ENCODE measurements at regions not wholly inside any gene's neighbourhood (a gene's known extent, or its start where the extent isn't known, plus 50 kb on each side); places are given as distances from the start of the nearest gene placed in this dataset.

DNA sequence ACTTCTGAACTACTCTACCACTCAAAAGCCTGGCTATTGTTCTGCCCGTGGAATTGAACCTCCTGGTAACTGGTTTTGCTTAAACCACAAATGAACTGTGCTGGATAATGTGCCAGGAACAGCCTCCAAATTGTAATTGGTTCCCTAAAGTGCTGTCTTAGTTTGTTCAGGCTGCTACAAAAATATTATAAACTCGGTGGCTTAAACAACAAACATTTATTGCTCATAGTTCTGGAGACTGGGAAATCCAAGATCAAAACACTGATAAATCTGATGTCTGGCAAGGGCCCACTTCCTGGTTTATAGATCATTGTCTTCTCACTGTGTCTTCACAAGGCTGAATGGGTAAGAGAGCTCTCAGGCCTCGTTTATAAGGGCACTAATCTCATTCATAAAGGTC, 149.2 kb upstream of the NCKAP5 start:
- H3K27me3 ChIP-seq, result no peaks in the 10 kb centered on the region
- TF ChIP-seq POLR2A (IDR thresholded peaks at IDR 0.05) (no peak), EP300 (IDR thresholded peaks at IDR 0.05) (no peak), POLR2AphosphoS5 (IDR thresholded peaks at IDR 0.05) (no peak)
- TF ChIP-seq, protein P1, sequence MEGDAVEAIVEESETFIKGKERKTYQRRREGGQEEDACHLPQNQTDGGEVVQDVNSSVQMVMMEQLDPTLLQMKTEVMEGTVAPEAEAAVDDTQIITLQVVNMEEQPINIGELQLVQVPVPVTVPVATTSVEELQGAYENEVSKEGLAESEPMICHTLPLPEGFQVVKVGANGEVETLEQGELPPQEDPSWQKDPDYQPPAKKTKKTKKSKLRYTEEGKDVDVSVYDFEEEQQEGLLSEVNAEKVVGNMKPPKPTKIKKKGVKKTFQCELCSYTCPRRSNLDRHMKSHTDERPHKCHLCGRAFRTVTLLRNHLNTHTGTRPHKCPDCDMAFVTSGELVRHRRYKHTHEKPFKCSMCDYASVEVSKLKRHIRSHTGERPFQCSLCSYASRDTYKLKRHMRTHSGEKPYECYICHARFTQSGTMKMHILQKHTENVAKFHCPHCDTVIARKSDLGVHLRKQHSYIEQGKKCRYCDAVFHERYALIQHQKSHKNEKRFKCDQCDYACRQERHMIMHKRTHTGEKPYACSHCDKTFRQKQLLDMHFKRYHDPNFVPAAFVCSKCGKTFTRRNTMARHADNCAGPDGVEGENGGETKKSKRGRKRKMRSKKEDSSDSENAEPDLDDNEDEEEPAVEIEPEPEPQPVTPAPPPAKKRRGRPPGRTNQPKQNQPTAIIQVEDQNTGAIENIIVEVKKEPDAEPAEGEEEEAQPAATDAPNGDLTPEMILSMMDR (IDR thresholded peaks at IDR 0.05), result no peak
- H3K9me3 ChIP-seq, result no peaks in the 10 kb centered on the region
- H3K4me3 ChIP-seq, result no peak overlapping the region
- H3K4me1 ChIP-seq, result no peaks in the 10 kb centered on the region
- intact Hi-C loops (cut with DNase I), result no loop called here
- 9 to 31% methylated on average over 3 of the region's 3 CpGs for WGBS, 2 donors
- no peak for DNase-seq
- no peaks in the 10 kb centered on the region for H3K36me3 ChIP-seq
- H3K27ac ChIP-seq, result no peak overlapping the region

DNA sequence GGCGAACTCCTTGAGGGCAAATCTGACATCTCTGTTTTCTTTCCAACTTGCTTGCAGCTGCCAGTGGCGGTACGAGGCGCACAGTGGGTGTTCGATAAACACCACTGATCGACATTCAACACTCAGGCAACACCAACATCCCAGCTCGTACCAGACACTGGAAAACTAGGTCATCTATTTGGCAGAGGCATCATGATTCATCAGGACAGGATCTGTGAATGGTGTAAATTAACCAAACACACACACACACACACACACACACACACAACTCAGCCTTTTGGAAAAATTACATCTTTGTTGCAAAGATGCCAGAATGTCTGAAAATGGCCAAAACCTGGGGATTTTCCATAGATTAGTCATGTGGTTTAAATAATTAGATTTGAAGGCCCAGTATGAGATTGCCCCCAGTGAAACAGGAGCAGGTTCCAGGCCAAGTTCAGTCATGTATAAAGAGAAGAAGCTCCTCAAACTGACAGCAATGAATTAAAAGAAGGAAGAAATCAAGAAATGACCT, 150.5 kb upstream of the NCKAP5 start:
- no peaks in the 10 kb centered on the region for H3K9me3 ChIP-seq
- WGBS, 2 donors, result 82 to 84% methylated on average over 7 of the region's 7 CpGs
- H3K4me1 ChIP-seq, result no peaks in the 10 kb centered on the region
- H3K36me3 ChIP-seq, result no peaks in the 10 kb centered on the region
- intact Hi-C loops (cut with DNase I), result no loop called here
- H3K4me3 ChIP-seq, result no peak overlapping the region
- no peaks in the 10 kb centered on the region for H3K27me3 ChIP-seq
- H3K27ac ChIP-seq, result no peak overlapping the region
- no peak for TF ChIP-seq POLR2A (IDR thresholded peaks at IDR 0.05)
- TF ChIP-seq, protein P1 (IDR thresholded peaks at IDR 0.05), result no peak
- no peak for TF ChIP-seq POLR2AphosphoS5 (IDR thresholded peaks at IDR 0.05)
- no peak for TF ChIP-seq EP300 (IDR thresholded peaks at IDR 0.05)
- no peak for DNase-seq

DNA sequence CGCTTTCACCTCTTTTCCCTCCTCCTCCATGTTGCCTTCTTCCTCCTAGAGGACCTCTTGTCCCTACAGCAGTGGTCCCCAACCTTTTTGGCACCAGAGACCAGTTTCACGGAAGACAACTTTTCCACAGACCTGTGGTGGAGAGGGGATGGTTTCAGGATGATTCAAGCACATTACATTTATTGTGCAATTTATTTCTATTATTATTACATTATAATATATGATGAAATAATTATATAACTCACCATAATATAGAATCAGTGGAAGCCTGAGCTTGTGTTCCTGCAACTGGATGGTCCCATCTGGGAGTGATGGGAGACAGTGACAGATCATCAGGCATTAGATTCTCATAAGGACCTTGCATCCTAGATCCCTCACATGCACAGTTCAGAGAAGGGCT, 152.2 kb upstream of the NCKAP5 start:
- H3K27ac ChIP-seq, result peak overlapping the region in 1 of 4 donors; percentile 41
- H3K4me3 ChIP-seq, result no peak overlapping the region
- H3K4me1 ChIP-seq, result no peaks in the 10 kb centered on the region
- TF ChIP-seq, protein P1 (IDR thresholded peaks at IDR 0.05), result no peak
- TF ChIP-seq EP300 (IDR thresholded peaks at IDR 0.05) (no peak), POLR2AphosphoS5 (IDR thresholded peaks at IDR 0.05) (no peak), POLR2A (IDR thresholded peaks at IDR 0.05) (no peak)
- no peaks in the 10 kb centered on the region for H3K36me3 ChIP-seq
- no peaks in the 10 kb centered on the region for H3K27me3 ChIP-seq
- intact Hi-C loops (cut with DNase I), result no loop called here
- H3K9me3 ChIP-seq, result no peaks in the 10 kb centered on the region
- WGBS, 2 donors, result 91 to 93% methylated on average over 2 of the region's 2 CpGs
- DNase-seq, result no peak

DNA sequence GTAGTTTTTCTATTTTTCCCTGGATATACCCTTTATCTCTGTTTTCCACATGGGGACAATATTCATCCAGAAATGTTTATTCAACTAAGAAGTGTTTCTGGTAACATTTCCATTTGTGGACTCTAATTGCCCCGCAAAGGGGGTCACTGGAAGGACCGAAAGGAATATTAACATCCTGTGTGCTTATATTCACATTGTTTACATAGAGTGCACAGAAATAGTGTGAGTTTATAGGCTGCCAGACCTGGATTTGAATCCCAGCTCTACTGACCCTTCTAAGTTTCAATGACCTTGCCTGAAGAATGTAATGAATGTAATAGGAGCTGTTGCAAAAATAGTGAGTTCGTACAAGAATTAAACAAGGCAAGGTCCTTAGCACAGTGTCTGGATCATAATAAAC, 152.9 kb upstream of the NCKAP5 start:
- H3K4me1 ChIP-seq, result peaks cover 0 to under 1% (median 0%) of the 10 kb centered on the region in 4 donors
- no peaks in the 10 kb centered on the region for H3K36me3 ChIP-seq
- TF ChIP-seq, protein P1 (IDR thresholded peaks at IDR 0.05), result no peak
- no peak for TF ChIP-seq POLR2AphosphoS5 (IDR thresholded peaks at IDR 0.05)
- no peak for TF ChIP-seq POLR2A (IDR thresholded peaks at IDR 0.05)
- TF ChIP-seq EP300 (IDR thresholded peaks at IDR 0.05), result no peak
- peak overlapping the region in 1 of 4 donors; percentile 41 for H3K27ac ChIP-seq
- intact Hi-C loops (cut with DNase I), result no loop called here
- H3K27me3 ChIP-seq, result no peaks in the 10 kb centered on the region
- H3K9me3 ChIP-seq, result no peaks in the 10 kb centered on the region
- DNase-seq, result no peak
- no peak overlapping the region for H3K4me3 ChIP-seq
- 70 to 84% methylated on average over 3 of the region's 3 CpGs for WGBS, 2 donors

DNA sequence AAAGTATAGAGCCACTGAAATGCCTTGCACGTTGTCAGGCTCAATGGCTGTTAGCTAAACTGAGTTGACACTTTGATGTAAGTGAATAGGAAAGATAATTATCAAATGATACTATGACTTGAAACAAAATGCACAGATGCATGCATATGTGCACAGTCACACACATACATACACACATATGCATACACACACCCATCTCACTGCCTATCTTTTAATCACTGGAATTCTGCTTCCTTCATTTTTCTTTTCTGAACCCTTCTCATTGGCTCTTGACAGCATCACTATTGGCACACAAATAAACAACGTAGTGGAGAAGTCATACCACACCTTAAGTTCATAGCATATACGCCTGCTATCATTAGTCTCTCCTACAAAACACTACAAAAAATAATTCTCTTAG, 154.9 kb upstream of the NCKAP5 start:
- no peaks in the 10 kb centered on the region for H3K27me3 ChIP-seq
- no peaks in the 10 kb centered on the region for H3K36me3 ChIP-seq
- H3K4me1 ChIP-seq, result peaks cover 0 to 11% (median 8%) of the 10 kb centered on the region in 4 donors
- no peaks in the 10 kb centered on the region for H3K9me3 ChIP-seq
- no peak overlapping the region for H3K4me3 ChIP-seq
- DNase-seq, result no peak
- no peak overlapping the region for H3K27ac ChIP-seq
- intact Hi-C loops (cut with DNase I), result no loop called here
- TF ChIP-seq POLR2A (IDR thresholded peaks at IDR 0.05) (no peak), EP300 (IDR thresholded peaks at IDR 0.05) (no peak), POLR2AphosphoS5 (IDR thresholded peaks at IDR 0.05) (no peak)
- TF ChIP-seq, protein P1 (IDR thresholded peaks at IDR 0.05), result no peak
- WGBS, 2 donors, result 84 to 88% methylated on average over 3 of the region's 3 CpGs
